WTC11 (cell line): ENCODE measurements at regions not wholly inside any gene's neighbourhood (a gene's known extent, or its start where the extent isn't known, plus 50 kb on each side); places are given as distances from the start of the nearest gene placed in this dataset.

Experiments used
- ATAC-seq: fragments of 200-7000 bp; cut with Tn5 transposase; 2 replicates; pipeline ENCODE4 v1.10.0; 2021; ENCODE audit warnings: mild to moderate bottlenecking, moderate library complexity
- CTCF ChIA-PET: fragments of 300-600 bp; sonication (Branson Sonifier 250); formaldehyde crosslinking; loops from one replicate; lab custom pipeline; 2021; ENCODE audit warnings: antibody characterized with exemption; lab: Charles Lee
- POLR2A ChIA-PET: fragments of 350-600 bp; sonication (Branson Sonifier 250); formaldehyde crosslinking; loops from one replicate; lab custom pipeline; 2021; ENCODE audit warnings: antibody characterized with exemption; lab: Charles Lee
- DNase-seq: peaks from one replicate; pipeline ENCODE4 v3.0.0; 2021; ENCODE audit warnings: low spot score
- H3K27ac Mint-ChIP-seq: 2 replicates; pipeline ENCODE4 v1.8.0; 2021; ENCODE audit warnings: mixed read lengths
- H3K27me3 Mint-ChIP-seq: 2 replicates; pipeline ENCODE4 v1.8.0; 2021; ENCODE audit warnings: low read depth, mild to moderate bottlenecking, moderate library complexity, mixed read lengths
- H3K36me3 Mint-ChIP-seq: 2 replicates; pipeline ENCODE4 v1.8.0; 2021; ENCODE audit warnings: mixed read lengths
- H3K4me1 Mint-ChIP-seq: 2 replicates; pipeline ENCODE4 v1.8.0; 2022; ENCODE audit warnings: mixed read lengths
- H3K4me3 Mint-ChIP-seq: 2 replicates; pipeline ENCODE4 v1.8.0; 2021; ENCODE audit warnings: mild to moderate bottlenecking, moderate library complexity, mixed read lengths
- H3K9me3 Mint-ChIP-seq: 2 replicates; pipeline ENCODE4 v1.8.0; 2021; ENCODE audit warnings: mixed read lengths
- CREM ChIP-seq: sonication (generic); formaldehyde crosslinking; IDR thresholded peaks from 2 replicates; pipeline ENCODE4 v1.8.1; 2022; ENCODE audit warnings: mild to moderate bottlenecking, missing genetic modification reagents, moderate library complexity
- FOXK1 ChIP-seq: sonication (generic); formaldehyde crosslinking; IDR thresholded peaks from 2 replicates; pipeline ENCODE4 v1.8.0; 2022; ENCODE audit warnings: mild to moderate bottlenecking, moderate library complexity, missing genetic modification reagents
- IRF2 ChIP-seq: sonication (generic); formaldehyde crosslinking; IDR thresholded peaks from 2 replicates; pipeline ENCODE4 v1.8.0; 2022; ENCODE audit warnings: low read depth, missing genetic modification reagents, borderline replicate concordance
- KAT7 ChIP-seq: sonication (generic); formaldehyde crosslinking; IDR thresholded peaks from 2 replicates; pipeline ENCODE4 v1.8.1; 2023; ENCODE audit warnings: missing genetic modification reagents, mild to moderate bottlenecking, borderline replicate concordance
- RELA ChIP-seq: sonication (generic); formaldehyde crosslinking; IDR thresholded peaks from 2 replicates; pipeline ENCODE4 v1.8.1; 2022; ENCODE audit warnings: missing genetic modification reagents, mild to moderate bottlenecking, borderline replicate concordance
- STAT6 ChIP-seq: sonication (generic); formaldehyde crosslinking; conservative IDR thresholded peaks from 2 replicates; pipeline ENCODE4 v1.8.1; 2023; ENCODE audit warnings: mild to moderate bottlenecking, low read depth, missing genetic modification reagents, moderate library complexity
- ZBTB21 ChIP-seq: sonication (generic); formaldehyde crosslinking; IDR thresholded peaks from 2 replicates; pipeline ENCODE4 v1.8.1; 2023; ENCODE audit warnings: mild to moderate bottlenecking, missing genetic modification reagents, borderline replicate concordance
- ZNF138 ChIP-seq: sonication (generic); formaldehyde crosslinking; conservative IDR thresholded peaks from 2 replicates; pipeline ENCODE4 v1.8.1; 2022; ENCODE audit warnings: mild to moderate bottlenecking, moderate library complexity, missing genetic modification reagents
- ZNF219 ChIP-seq: sonication (generic); formaldehyde crosslinking; IDR thresholded peaks from 2 replicates; pipeline ENCODE4 v1.8.0; 2023; ENCODE audit warnings: missing genetic modification reagents, mild to moderate bottlenecking, borderline replicate concordance
- ZNF281 ChIP-seq: sonication (generic); formaldehyde crosslinking; IDR thresholded peaks from 2 replicates; pipeline ENCODE4 v1.8.0; 2023; ENCODE audit warnings: mild to moderate bottlenecking, missing genetic modification reagents
- ZNF423 ChIP-seq: fragments of 250-450 bp; sonication (Bioruptor Pico); IDR thresholded peaks from 2 replicates; pipeline ENCODE4 v2.1.2; 2022; ENCODE audit warnings: mild to moderate bottlenecking, moderate library complexity
- TF ChIP-seq, protein P1 (sequence below): fragments of 200-600 bp; IDR thresholded peaks from 2 replicates; pipeline ENCODE4 v1.8.0; 2022; ENCODE audit warnings: antibody characterized with exemption
- TF ChIP-seq, protein P2 (sequence below): sonication (generic); formaldehyde crosslinking; IDR thresholded peaks from 2 replicates; pipeline ENCODE4 v1.8.1; 2023; ENCODE audit warnings: mild to moderate bottlenecking, missing genetic modification reagents, moderate library complexity
- TF ChIP-seq, protein P3 (sequence below): sonication (generic); formaldehyde crosslinking; IDR thresholded peaks from 2 replicates; pipeline ENCODE4 v1.8.0; 2022; ENCODE audit warnings: mild to moderate bottlenecking, missing genetic modification reagents

- CTCF ChIA-PET: interaction anchor here (0.6 to 1.3 kb wide), 3 partner anchors 22 to 372 kb away, joined by 3 read pairs; no protein-coding TSS in a partner anchor
- peak; percentile 95 for ATAC-seq
- H3K9me3 Mint-ChIP-seq: peaks cover 43% of the 10 kb centered on the region
- no peak for TF ChIP-seq KAT7 (CRISPR knock-in tag)
- TF ChIP-seq, protein P1, sequence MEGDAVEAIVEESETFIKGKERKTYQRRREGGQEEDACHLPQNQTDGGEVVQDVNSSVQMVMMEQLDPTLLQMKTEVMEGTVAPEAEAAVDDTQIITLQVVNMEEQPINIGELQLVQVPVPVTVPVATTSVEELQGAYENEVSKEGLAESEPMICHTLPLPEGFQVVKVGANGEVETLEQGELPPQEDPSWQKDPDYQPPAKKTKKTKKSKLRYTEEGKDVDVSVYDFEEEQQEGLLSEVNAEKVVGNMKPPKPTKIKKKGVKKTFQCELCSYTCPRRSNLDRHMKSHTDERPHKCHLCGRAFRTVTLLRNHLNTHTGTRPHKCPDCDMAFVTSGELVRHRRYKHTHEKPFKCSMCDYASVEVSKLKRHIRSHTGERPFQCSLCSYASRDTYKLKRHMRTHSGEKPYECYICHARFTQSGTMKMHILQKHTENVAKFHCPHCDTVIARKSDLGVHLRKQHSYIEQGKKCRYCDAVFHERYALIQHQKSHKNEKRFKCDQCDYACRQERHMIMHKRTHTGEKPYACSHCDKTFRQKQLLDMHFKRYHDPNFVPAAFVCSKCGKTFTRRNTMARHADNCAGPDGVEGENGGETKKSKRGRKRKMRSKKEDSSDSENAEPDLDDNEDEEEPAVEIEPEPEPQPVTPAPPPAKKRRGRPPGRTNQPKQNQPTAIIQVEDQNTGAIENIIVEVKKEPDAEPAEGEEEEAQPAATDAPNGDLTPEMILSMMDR: peak; percentile 36; the same call in 1 of the 2 replicates
- TF ChIP-seq, all 79 proteins: peak for 1
- Mint-ChIP-seq H3K4me3 (no peak overlapping the region), H3K4me1 (no peaks in the 10 kb centered on the region), H3K27ac (no peak overlapping the region), H3K36me3 (peaks cover 11% of the 10 kb centered on the region), H3K27me3 (peaks cover 2% of the 10 kb centered on the region; the same call in 1 of the 2 replicates)
- POLR2A ChIA-PET: no interaction called here
- peak; percentile 38 for DNase-seq
Measured at GRCh38 chr10:125562737-125563136, 120.2 kb downstream of the TEX36 start.

- ATAC-seq (no peak), DNase-seq (no peak)
- no peak overlapping the region for H3K4me3 Mint-ChIP-seq
- peaks cover 27% of the 10 kb centered on the region for H3K9me3 Mint-ChIP-seq
- peaks cover under 1% of the 10 kb centered on the region for H3K4me1 Mint-ChIP-seq
- H3K27ac Mint-ChIP-seq: no peak overlapping the region
- H3K36me3 Mint-ChIP-seq: peaks cover 11% of the 10 kb centered on the region
- TF ChIP-seq CREM (CRISPR knock-in tag): no peak
- TF ChIP-seq, protein P2, sequence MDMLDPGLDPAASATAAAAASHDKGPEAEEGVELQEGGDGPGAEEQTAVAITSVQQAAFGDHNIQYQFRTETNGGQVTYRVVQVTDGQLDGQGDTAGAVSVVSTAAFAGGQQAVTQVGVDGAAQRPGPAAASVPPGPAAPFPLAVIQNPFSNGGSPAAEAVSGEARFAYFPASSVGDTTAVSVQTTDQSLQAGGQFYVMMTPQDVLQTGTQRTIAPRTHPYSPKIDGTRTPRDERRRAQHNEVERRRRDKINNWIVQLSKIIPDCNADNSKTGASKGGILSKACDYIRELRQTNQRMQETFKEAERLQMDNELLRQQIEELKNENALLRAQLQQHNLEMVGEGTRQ (CRISPR knock-in tag): no peak
- TF ChIP-seq, protein P1: no peak
- TF ChIP-seq RELA (CRISPR knock-in tag): no peak
- TF ChIP-seq IRF2: no peak
- no peak for TF ChIP-seq FOXK1 (CRISPR knock-in tag)
- no peak for TF ChIP-seq ZNF423
- TF ChIP-seq, protein P3, sequence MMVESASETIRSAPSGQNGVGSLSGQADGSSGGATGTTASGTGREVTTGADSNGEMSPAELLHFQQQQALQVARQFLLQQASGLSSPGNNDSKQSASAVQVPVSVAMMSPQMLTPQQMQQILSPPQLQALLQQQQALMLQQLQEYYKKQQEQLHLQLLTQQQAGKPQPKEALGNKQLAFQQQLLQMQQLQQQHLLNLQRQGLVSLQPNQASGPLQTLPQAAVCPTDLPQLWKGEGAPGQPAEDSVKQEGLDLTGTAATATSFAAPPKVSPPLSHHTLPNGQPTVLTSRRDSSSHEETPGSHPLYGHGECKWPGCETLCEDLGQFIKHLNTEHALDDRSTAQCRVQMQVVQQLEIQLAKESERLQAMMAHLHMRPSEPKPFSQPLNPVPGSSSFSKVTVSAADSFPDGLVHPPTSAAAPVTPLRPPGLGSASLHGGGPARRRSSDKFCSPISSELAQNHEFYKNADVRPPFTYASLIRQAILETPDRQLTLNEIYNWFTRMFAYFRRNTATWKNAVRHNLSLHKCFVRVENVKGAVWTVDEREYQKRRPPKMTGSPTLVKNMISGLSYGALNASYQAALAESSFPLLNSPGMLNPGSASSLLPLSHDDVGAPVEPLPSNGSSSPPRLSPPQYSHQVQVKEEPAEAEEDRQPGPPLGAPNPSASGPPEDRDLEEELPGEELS (CRISPR knock-in tag): no peak
- no peak for TF ChIP-seq ZBTB21
- H3K27me3 Mint-ChIP-seq: no peaks in the 10 kb centered on the region; the same call in none of the 2 replicates
- ChIA-PET CTCF (no interaction called here), POLR2A (no interaction called here)
Measured at GRCh38 chr10:125560947-125561346, 122.0 kb downstream of the TEX36 start.

DNA sequence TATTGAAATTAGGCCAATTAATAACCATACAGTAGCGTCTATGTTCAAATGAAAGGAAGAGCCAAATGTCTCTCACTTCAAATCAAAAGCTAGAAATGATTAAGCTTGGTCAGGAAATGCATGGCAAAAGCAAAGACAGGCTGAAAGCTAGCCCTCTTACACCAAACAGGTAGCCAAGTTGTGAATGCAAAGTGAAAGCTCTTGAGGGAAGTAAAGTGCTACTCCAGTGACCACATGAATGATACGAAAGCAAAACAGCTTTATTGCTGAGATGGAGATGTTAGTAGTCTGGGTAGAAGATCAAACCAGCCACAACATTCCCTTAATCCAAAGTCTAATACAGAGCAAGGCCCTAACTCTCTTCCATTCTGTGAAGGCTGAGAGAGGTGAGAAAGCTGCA lies 123.8 kb downstream of the TEX36 start:
- ATAC-seq (no peak), DNase-seq (no peak)
- Mint-ChIP-seq H3K9me3 (peaks cover 19% of the 10 kb centered on the region), H3K27ac (no peak overlapping the region), H3K4me3 (no peak overlapping the region), H3K4me1 (peaks cover 11% of the 10 kb centered on the region), H3K27me3 (no peaks in the 10 kb centered on the region; the same call in 1 of the 2 replicates), H3K36me3 (peaks cover 5% of the 10 kb centered on the region; the same call in 1 of the 2 replicates)
- POLR2A ChIA-PET: no interaction called here
- CTCF ChIA-PET: interaction anchor here (1.5 kb wide), 1 partner anchor 37 kb away, joined by 4 read pairs; no protein-coding TSS in a partner anchor
- no peak for TF ChIP-seq ZNF281 (CRISPR knock-in tag)
- TF ChIP-seq ZNF138 (CRISPR knock-in tag): no peak
- TF ChIP-seq STAT6 (CRISPR knock-in tag): no peak
- no peak for TF ChIP-seq ZNF219 (CRISPR knock-in tag)
